GM12874 (cell line): ENCODE measurements at regions not wholly inside any gene's neighbourhood (a gene's known extent, or its start where the extent isn't known, plus 50 kb on each side); places are given as distances from the start of the nearest gene placed in this dataset.

Experiments
- CTCF ChIP-seq: IDR thresholded peaks from 2 replicates; pipeline ENCODE4 v1.5.1; 2011; ENCODE audit warnings: low read depth, mild to moderate bottlenecking, control low read depth, low read length, moderate library complexity; ENCODE audit not compliant: insufficient read depth

- no peak for TF ChIP-seq CTCF
Observed at GRCh38 chr2:37795938-37796337, 124.5 kb upstream of the CDC42EP3 start.

- TF ChIP-seq CTCF, result no peak
Observed at GRCh38 chr2:37796481-37796880, 125.0 kb upstream of the CDC42EP3 start.

- no peak for TF ChIP-seq CTCF
Observed at GRCh38 chr2:37797081-37797480, 125.6 kb upstream of the CDC42EP3 start.

GRCh38 chr2:37798315-37799005 lies 126.6 kb upstream of the RMDN2 start:
- no peak for TF ChIP-seq CTCF

- no peak for TF ChIP-seq CTCF
Observed at GRCh38 chr2:37800176-37800858, 124.8 kb upstream of the RMDN2 start.

GRCh38 chr2:37802211-37802752 lies 122.8 kb upstream of the RMDN2 start:
- no peak for TF ChIP-seq CTCF

GRCh38 chr2:37802899-37803379 lies 122.1 kb upstream of the RMDN2 start:
- no peak for TF ChIP-seq CTCF
